ENCODE measurements at regions not wholly inside any gene's neighbourhood (a gene's known extent, or its start where the extent isn't known, plus 50 kb on each side); places are given as distances from the start of the nearest gene placed in this dataset.

- peaks cover 7% of the 10 kb centered on the region for H3K9me3 ChIP-seq (ENCODE audit: insufficient read depth, low read length)
- no peak overlapping the region for H3K4me3 ChIP-seq (ENCODE audit: insufficient read length, low read depth)
- no peaks in the 10 kb centered on the region for H3K4me1 ChIP-seq (ENCODE audit: insufficient read depth, insufficient read length)
- no peaks in the 10 kb centered on the region for H3K27me3 ChIP-seq (ENCODE audit: insufficient read depth, insufficient read length)
- no peak overlapping the region for H3K9ac ChIP-seq (ENCODE audit: insufficient read length, low read depth)
- H3K36me3 ChIP-seq (ENCODE audit: insufficient read depth, insufficient read length, low read length), result no peaks in the 10 kb centered on the region
- TF ChIP-seq SUZ12 (IDR thresholded peaks at IDR 0.05; ENCODE audit: extremely low read depth, insufficient read depth, insufficient read length) (no peak), ZNF274 (IDR thresholded peaks at IDR 0.05; ENCODE audit: low read depth, low read length) (no peak), YY1 (IDR thresholded peaks at IDR 0.05; ENCODE audit: insufficient read depth, insufficient read length) (no peak)
- no peak for DNase-seq (ENCODE audit: low read depth, low spot score)
Measured at GRCh38 chr4:13762130-13762529, 134.6 kb upstream of the BOD1L1 start.

GRCh38 chr4:13763707-13764106 is 136.2 kb upstream of the BOD1L1 start:
- Histone ChIP-seq H3K36me3 (ENCODE audit: insufficient read depth, insufficient read length, low read length) (no peaks in the 10 kb centered on the region), H3K27me3 (ENCODE audit: insufficient read depth, insufficient read length) (no peaks in the 10 kb centered on the region), H3K4me1 (ENCODE audit: insufficient read depth, insufficient read length) (no peaks in the 10 kb centered on the region), H3K9me3 (ENCODE audit: insufficient read depth, low read length) (peaks cover 7% of the 10 kb centered on the region), H3K4me3 (ENCODE audit: insufficient read length, low read depth) (no peak overlapping the region), H3K9ac (ENCODE audit: insufficient read length, low read depth) (no peak overlapping the region)
- no peak for TF ChIP-seq ZNF274 (IDR thresholded peaks at IDR 0.05; ENCODE audit: low read depth, low read length)
- TF ChIP-seq YY1 (IDR thresholded peaks at IDR 0.05; ENCODE audit: insufficient read depth, insufficient read length), result no peak
- no peak for TF ChIP-seq SUZ12 (IDR thresholded peaks at IDR 0.05; ENCODE audit: extremely low read depth, insufficient read depth, insufficient read length)
- DNase-seq (ENCODE audit: low read depth, low spot score), result no peak

- DNase-seq (ENCODE audit: low read depth, low spot score), result no peak
- Histone ChIP-seq H3K4me1 (ENCODE audit: insufficient read depth, insufficient read length) (no peaks in the 10 kb centered on the region), H3K4me3 (ENCODE audit: insufficient read length, low read depth) (no peak overlapping the region), H3K9ac (ENCODE audit: insufficient read length, low read depth) (no peak overlapping the region), H3K9me3 (ENCODE audit: insufficient read depth, low read length) (peaks cover 4% of the 10 kb centered on the region; the same call in 1 of the 2 replicates), H3K36me3 (ENCODE audit: insufficient read depth, insufficient read length, low read length) (no peaks in the 10 kb centered on the region), H3K27me3 (ENCODE audit: insufficient read depth, insufficient read length) (no peaks in the 10 kb centered on the region)
- TF ChIP-seq YY1 (IDR thresholded peaks at IDR 0.05; ENCODE audit: insufficient read depth, insufficient read length) (no peak), ZNF274 (IDR thresholded peaks at IDR 0.05; ENCODE audit: low read depth, low read length) (no peak), SUZ12 (IDR thresholded peaks at IDR 0.05; ENCODE audit: extremely low read depth, insufficient read depth, insufficient read length) (no peak)
Measured at GRCh38 chr4:13765539-13765938, 138.0 kb upstream of the BOD1L1 start.

GRCh38 chr4:13766761-13767540 is 139.4 kb upstream of the BOD1L1 start:
- Histone ChIP-seq H3K9ac (ENCODE audit: insufficient read length, low read depth) (no peak overlapping the region), H3K9me3 (ENCODE audit: insufficient read depth, low read length) (peaks cover 3% of the 10 kb centered on the region; the same call in 1 of the 2 replicates), H3K4me3 (ENCODE audit: insufficient read length, low read depth) (no peak overlapping the region), H3K27me3 (ENCODE audit: insufficient read depth, insufficient read length) (no peaks in the 10 kb centered on the region), H3K36me3 (ENCODE audit: insufficient read depth, insufficient read length, low read length) (no peaks in the 10 kb centered on the region), H3K4me1 (ENCODE audit: insufficient read depth, insufficient read length) (no peaks in the 10 kb centered on the region)
- TF ChIP-seq YY1 (IDR thresholded peaks at IDR 0.05; ENCODE audit: insufficient read depth, insufficient read length), result no peak
- DNase-seq (ENCODE audit: low read depth, low spot score), result no peak

GRCh38 chr4:13777341-13777740 is 149.8 kb upstream of the BOD1L1 start:
- H3K36me3 ChIP-seq (ENCODE audit: insufficient read depth, insufficient read length, low read length), result no peaks in the 10 kb centered on the region
- H3K9me3 ChIP-seq (ENCODE audit: insufficient read depth, low read length), result peaks cover 18% of the 10 kb centered on the region
- H3K27me3 ChIP-seq (ENCODE audit: insufficient read depth, insufficient read length), result no peaks in the 10 kb centered on the region
- no peak for DNase-seq (ENCODE audit: low read depth, low spot score)
- no peak overlapping the region for H3K9ac ChIP-seq (ENCODE audit: insufficient read length, low read depth)
- H3K4me3 ChIP-seq (ENCODE audit: insufficient read length, low read depth), result no peak overlapping the region
- TF ChIP-seq YY1 (IDR thresholded peaks at IDR 0.05; ENCODE audit: insufficient read depth, insufficient read length) (no peak), ZNF274 (IDR thresholded peaks at IDR 0.05; ENCODE audit: low read depth, low read length) (no peak), SUZ12 (IDR thresholded peaks at IDR 0.05; ENCODE audit: extremely low read depth, insufficient read depth, insufficient read length) (no peak)
- no peaks in the 10 kb centered on the region for H3K4me1 ChIP-seq (ENCODE audit: insufficient read depth, insufficient read length)

- TF ChIP-seq ZNF274 (IDR thresholded peaks at IDR 0.05; ENCODE audit: low read depth, low read length) (no peak), YY1 (IDR thresholded peaks at IDR 0.05; ENCODE audit: insufficient read depth, insufficient read length) (no peak), SUZ12 (IDR thresholded peaks at IDR 0.05; ENCODE audit: extremely low read depth, insufficient read depth, insufficient read length) (no peak)
- no peak overlapping the region for H3K9ac ChIP-seq (ENCODE audit: insufficient read length, low read depth)
- no peak for DNase-seq (ENCODE audit: low read depth, low spot score)
- H3K9me3 ChIP-seq (ENCODE audit: insufficient read depth, low read length), result peaks cover 18% of the 10 kb centered on the region
- no peaks in the 10 kb centered on the region for H3K36me3 ChIP-seq (ENCODE audit: insufficient read depth, insufficient read length, low read length)
- no peaks in the 10 kb centered on the region for H3K27me3 ChIP-seq (ENCODE audit: insufficient read depth, insufficient read length)
- H3K4me3 ChIP-seq (ENCODE audit: insufficient read length, low read depth), result no peak overlapping the region
- H3K4me1 ChIP-seq (ENCODE audit: insufficient read depth, insufficient read length), result no peaks in the 10 kb centered on the region
Measured at GRCh38 chr4:13778367-13778766, 150.8 kb upstream of the BOD1L1 start.

- Histone ChIP-seq H3K27me3 (ENCODE audit: insufficient read depth, insufficient read length) (no peaks in the 10 kb centered on the region), H3K9ac (ENCODE audit: insufficient read length, low read depth) (no peak overlapping the region), H3K4me1 (ENCODE audit: insufficient read depth, insufficient read length) (no peaks in the 10 kb centered on the region), H3K36me3 (ENCODE audit: insufficient read depth, insufficient read length, low read length) (no peaks in the 10 kb centered on the region), H3K9me3 (ENCODE audit: insufficient read depth, low read length) (no peaks in the 10 kb centered on the region), H3K4me3 (ENCODE audit: insufficient read length, low read depth) (no peak overlapping the region)
- no peak for TF ChIP-seq ZNF274 (IDR thresholded peaks at IDR 0.05; ENCODE audit: low read depth, low read length)
- DNase-seq (ENCODE audit: low read depth, low spot score), result no peak
Measured at GRCh38 chr4:13782231-13782630, 154.7 kb upstream of the BOD1L1 start.

Measured in NT2/D1 (cell line).